Esophagus muscularis mucosa (tissue), 4 donors: ENCODE measurements at regions not wholly inside any gene's neighbourhood (a gene's known extent, or its start where the extent isn't known, plus 50 kb on each side); places are given as distances from the start of the nearest gene placed in this dataset.

Experiments
- CTCF ChIP-seq, 3 experiments: fragments of 200-600 bp in 2 of 3; fragments of 450-650 bp in 1 of 3; sonication (generic) in 2 of 3; IDR thresholded peaks; one replicate each; pipeline ENCODE4 v1.5.1; 2017 to 2019; ENCODE audit warnings: antibody characterized with exemption in 3 of 3, mild to moderate bottlenecking in 2 of 3, moderate library complexity in 1 of 3
- EP300 ChIP-seq: sonication (generic); formaldehyde crosslinking; IDR thresholded peaks from one replicate; pipeline ENCODE4 v1.6.1; 2017; ENCODE audit warnings: antibody characterized with exemption
- POLR2A ChIP-seq: fragments of 450-650 bp; IDR thresholded peaks from one replicate; pipeline ENCODE4 v1.6.1; 2017; ENCODE audit warnings: antibody characterized with exemption, moderate library complexity, mild to moderate bottlenecking, low read depth
- POLR2AphosphoS5 ChIP-seq, 2 donors: sonication (generic); formaldehyde crosslinking; IDR thresholded peaks; one replicate each; pipeline ENCODE4 v1.6.1; 2017; ENCODE audit warnings: antibody characterized with exemption in 2 of 2

- TF ChIP-seq POLR2AphosphoS5 (IDR thresholded peaks at IDR 0.05) (no peak), CTCF (IDR thresholded peaks at IDR 0.05) (no peak), EP300 (no peak), POLR2A (no peak)
These were observed 170.7 kb upstream of the SFSWAP start for GRCh38 chr12:131540138-131540623.
